NOMO-1 treated with dmso at 0.1 percent for 144 hours (cell line): ENCODE measurements at regions not wholly inside any gene's neighbourhood (a gene's known extent, or its start where the extent isn't known, plus 50 kb on each side); places are given as distances from the start of the nearest gene placed in this dataset.
"Not testable (repeated sequence)": the region's sequence is repeated elsewhere in the genome, so short reads cannot be mapped to it uniquely, and the experiment has no call there.

Experiments
- DNase-seq: peaks from one replicate; lab custom pipeline; 2025; ENCODE audit not compliant: unreplicated experiment; lab: John Stamatoyannopoulos, UW

GRCh38 chr4:180993244-180993836 lies 1249.9 kb upstream of the TENM3 start:
- no peak for DNase-seq

- no peak for DNase-seq
Observed at GRCh38 chr4:180994722-180995121, 1248.5 kb upstream of the TENM3 start.

- no peak for DNase-seq
Observed at GRCh38 chr4:180999217-180999616, 1244.0 kb upstream of the TENM3 start.

- DNase-seq, result no peak
Observed at GRCh38 chr4:181004056-181004455, 1239.1 kb upstream of the TENM3 start.

GRCh38 chr4:181006499-181007260 lies 1236.5 kb upstream of the TENM3 start:
- DNase-seq, result no peak

GRCh38 chr4:181007751-181008150 lies 1235.5 kb upstream of the TENM3 start:
- DNase-seq, result no peak

GRCh38 chr4:181008164-181008563 lies 1235.0 kb upstream of the TENM3 start:
- DNase-seq, result no peak

GRCh38 chr4:181013162-181013561 lies 1230.0 kb upstream of the TENM3 start:
- DNase-seq, result no peak

GRCh38 chr4:181017038-181017437 lies 1226.2 kb upstream of the TENM3 start:
- no peak for DNase-seq

- DNase-seq, result no peak
Observed at GRCh38 chr4:181018472-181018871, 1224.7 kb upstream of the TENM3 start.

GRCh38 chr4:181018913-181019312 lies 1224.3 kb upstream of the TENM3 start:
- DNase-seq, result no peak

- DNase-seq, result no peak
Observed at GRCh38 chr4:181020456-181020855, 1222.7 kb upstream of the TENM3 start.

GRCh38 chr4:181021213-181021612 lies 1222.0 kb upstream of the TENM3 start:
- no peak for DNase-seq

- not testable (repeated sequence) for DNase-seq
Observed at GRCh38 chr4:181030135-181030921, 1212.9 kb upstream of the TENM3 start.

- no peak for DNase-seq
Observed at GRCh38 chr4:181030961-181031360, 1212.2 kb upstream of the TENM3 start.

GRCh38 chr4:181043486-181043885 lies 1199.7 kb upstream of the TENM3 start:
- DNase-seq, result no peak

- DNase-seq, result no peak
Observed at GRCh38 chr4:181046809-181047208, 1196.4 kb upstream of the TENM3 start.

GRCh38 chr4:181051931-181052330 lies 1191.3 kb upstream of the TENM3 start:
- DNase-seq, result no peak

GRCh38 chr4:181061787-181062186 lies 1181.4 kb upstream of the TENM3 start:
- DNase-seq, result no peak

GRCh38 chr4:181063212-181063611 lies 1180.0 kb upstream of the TENM3 start:
- no peak for DNase-seq

- DNase-seq, result no peak
Observed at GRCh38 chr4:181077341-181077740, 1165.9 kb upstream of the TENM3 start.

GRCh38 chr4:181078196-181078595 lies 1165.0 kb upstream of the TENM3 start:
- DNase-seq, result no peak
